ENCODE measurements at regions not wholly inside any gene's neighbourhood (a gene's known extent, or its start where the extent isn't known, plus 50 kb on each side); places are given as distances from the start of the nearest gene placed in this dataset.
"Not testable (repeated sequence)": the region's sequence is repeated elsewhere in the genome, so short reads cannot be mapped to it uniquely, and the experiment has no call there.

GRCh38 chr2:14094592-14094991 is 537.9 kb upstream of the LRATD1 start:
- no peak for DNase-seq

- DNase-seq, result not testable (repeated sequence)
These were observed 533.4 kb upstream of the LRATD1 start for GRCh38 chr2:14099101-14099500.

- no peak for DNase-seq
These were observed 518.2 kb upstream of the LRATD1 start for GRCh38 chr2:14114275-14114674.

- DNase-seq, result no peak
These were observed 512.1 kb upstream of the LRATD1 start for GRCh38 chr2:14120376-14120775.

GRCh38 chr2:14123436-14124103 is 508.9 kb upstream of the LRATD1 start:
- no peak for DNase-seq

- no peak for DNase-seq
These were observed 506.8 kb upstream of the LRATD1 start for GRCh38 chr2:14125624-14126293.

- DNase-seq, result no peak
These were observed 505.7 kb upstream of the LRATD1 start for GRCh38 chr2:14126846-14127245.

GRCh38 chr2:14127765-14128164 is 504.8 kb upstream of the LRATD1 start:
- no peak for DNase-seq

- DNase-seq, result no peak
These were observed 500.1 kb upstream of the LRATD1 start for GRCh38 chr2:14132386-14132785.

- DNase-seq, result no peak
These were observed 497.7 kb upstream of the LRATD1 start for GRCh38 chr2:14134771-14135170.

GRCh38 chr2:14136030-14136429 is 496.5 kb upstream of the LRATD1 start:
- DNase-seq, result no peak

GRCh38 chr2:14137643-14138042 is 494.9 kb upstream of the LRATD1 start:
- DNase-seq, result no peak

- no peak for DNase-seq
These were observed 492.4 kb upstream of the LRATD1 start for GRCh38 chr2:14140009-14140550.

- no peak for DNase-seq
These were observed 489.1 kb upstream of the LRATD1 start for GRCh38 chr2:14143435-14143834.

GRCh38 chr2:14148216-14148615 is 484.3 kb upstream of the LRATD1 start:
- DNase-seq, result no peak

GRCh38 chr2:14157816-14158215 is 474.7 kb upstream of the LRATD1 start:
- DNase-seq, result no peak

GRCh38 chr2:14180333-14180732 is 452.2 kb upstream of the LRATD1 start:
- DNase-seq, result no peak

GRCh38 chr2:14182227-14182946 is 450.1 kb upstream of the LRATD1 start:
- DNase-seq, result no peak

GRCh38 chr2:14185906-14186305 is 446.6 kb upstream of the LRATD1 start:
- no peak for DNase-seq

- no peak for DNase-seq
These were observed 444.1 kb upstream of the LRATD1 start for GRCh38 chr2:14188446-14188845.

GRCh38 chr2:14189929-14190328 is 442.6 kb upstream of the LRATD1 start:
- no peak for DNase-seq

- DNase-seq, result no peak
These were observed 438.3 kb upstream of the LRATD1 start for GRCh38 chr2:14194233-14194632.

GRCh38 chr2:14197293-14197692 is 435.2 kb upstream of the LRATD1 start:
- DNase-seq, result no peak
